ENCODE measurements at regions not wholly inside any gene's neighbourhood (a gene's known extent, or its start where the extent isn't known, plus 50 kb on each side); places are given as distances from the start of the nearest gene placed in this dataset.

- no peak for TF ChIP-seq POLR2AphosphoS5 (IDR thresholded peaks at IDR 0.05; ENCODE audit: low read depth, low read length)
- no peak for TF ChIP-seq REST (IDR thresholded peaks at IDR 0.05; ENCODE audit: insufficient read depth in 1 of 2, low read depth in 2 of 2, low read length in 2 of 2)
- no peak for TF ChIP-seq TAF1 (IDR thresholded peaks at IDR 0.05; ENCODE audit: borderline replicate concordance, insufficient read depth, low read length)
- no peak for TF ChIP-seq FOXP2 (optimal IDR thresholded peaks at IDR 0.05; ENCODE audit: borderline replicate concordance, extremely low read depth, extremely low read length, insufficient read depth)
- no peak for TF ChIP-seq SIN3A (IDR thresholded peaks at IDR 0.05; ENCODE audit: borderline replicate concordance, insufficient read depth, low read length)
These were observed 255.8 kb upstream of the CDIN1 start for GRCh38 chr15:36323615-36324014.

GRCh38 chr15:36325206-36325605, 254.2 kb upstream of the CDIN1 start:
- TF ChIP-seq SIN3A (IDR thresholded peaks at IDR 0.05; ENCODE audit: borderline replicate concordance, insufficient read depth, low read length) = no peak
- no peak for TF ChIP-seq FOXP2 (optimal IDR thresholded peaks at IDR 0.05; ENCODE audit: borderline replicate concordance, extremely low read depth, extremely low read length, insufficient read depth)
- no peak for TF ChIP-seq POLR2AphosphoS5 (IDR thresholded peaks at IDR 0.05; ENCODE audit: low read depth, low read length)
- no peak for TF ChIP-seq REST (IDR thresholded peaks at IDR 0.05; ENCODE audit: insufficient read depth in 1 of 2, low read depth in 2 of 2, low read length in 2 of 2)
- no peak for TF ChIP-seq TAF1 (IDR thresholded peaks at IDR 0.05; ENCODE audit: borderline replicate concordance, insufficient read depth, low read length)

GRCh38 chr15:36329592-36329991, 249.8 kb upstream of the CDIN1 start:
- TF ChIP-seq POLR2AphosphoS5 (IDR thresholded peaks at IDR 0.05; ENCODE audit: low read depth, low read length) (no peak), SIN3A (IDR thresholded peaks at IDR 0.05; ENCODE audit: borderline replicate concordance, insufficient read depth, low read length) (no peak), FOXP2 (optimal IDR thresholded peaks at IDR 0.05; ENCODE audit: borderline replicate concordance, extremely low read depth, extremely low read length, insufficient read depth) (no peak), REST (IDR thresholded peaks at IDR 0.05; ENCODE audit: insufficient read depth in 1 of 2, low read depth in 2 of 2, low read length in 2 of 2) (no peak), TAF1 (IDR thresholded peaks at IDR 0.05; ENCODE audit: borderline replicate concordance, insufficient read depth, low read length) (no peak)

- TF ChIP-seq REST (IDR thresholded peaks at IDR 0.05; ENCODE audit: insufficient read depth in 1 of 2, low read depth in 2 of 2, low read length in 2 of 2) (no peak), TAF1 (IDR thresholded peaks at IDR 0.05; ENCODE audit: borderline replicate concordance, insufficient read depth, low read length) (no peak), SIN3A (IDR thresholded peaks at IDR 0.05; ENCODE audit: borderline replicate concordance, insufficient read depth, low read length) (no peak), POLR2AphosphoS5 (IDR thresholded peaks at IDR 0.05; ENCODE audit: low read depth, low read length) (no peak), FOXP2 (optimal IDR thresholded peaks at IDR 0.05; ENCODE audit: borderline replicate concordance, extremely low read depth, extremely low read length, insufficient read depth) (no peak)
These were observed 248.8 kb upstream of the CDIN1 start for GRCh38 chr15:36330598-36330997.
